Stimulated activated CD4-positive, alpha-beta T cell treated with anti-CD3 and anti-CD28 coated beads, Interleukin-1b, Interleukin-23, amount 100 ng/mL, for 24 hours (primary cell): ENCODE measurements at regions not wholly inside any gene's neighbourhood (a gene's known extent, or its start where the extent isn't known, plus 50 kb on each side); places are given as distances from the start of the nearest gene placed in this dataset.
"Not testable (repeated sequence)": the region's sequence is repeated elsewhere in the genome, so short reads cannot be mapped to it uniquely, and the experiment has no call there.

Experiments
- DNase-seq, 4 experiments: peaks; one replicate each; pipeline ENCODE4 v3.0.0-alpha.2; 2020; ENCODE audit warnings: low read depth in 4 of 4, low spot score in 1 of 4

DNA sequence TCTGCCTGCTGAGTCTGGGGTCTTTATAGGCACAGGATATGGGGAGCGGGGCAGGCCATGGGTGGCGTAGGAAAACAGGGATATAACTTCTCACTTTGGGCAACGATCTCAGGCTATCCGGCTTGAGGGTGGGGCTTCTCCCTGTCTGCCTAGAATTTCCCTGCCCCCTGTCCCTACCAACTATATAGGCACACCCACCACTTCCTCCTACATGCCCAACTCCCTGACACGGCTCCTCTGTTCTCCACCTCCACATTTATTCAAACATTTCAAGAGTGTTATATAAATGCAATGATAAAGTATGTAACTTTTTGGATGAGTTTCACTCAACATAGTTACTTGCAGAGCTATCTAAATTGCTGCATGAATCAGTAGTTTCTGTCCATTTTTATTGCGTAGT, 363.2 kb upstream of the RORB start:
- DNase-seq: no peak

DNA sequence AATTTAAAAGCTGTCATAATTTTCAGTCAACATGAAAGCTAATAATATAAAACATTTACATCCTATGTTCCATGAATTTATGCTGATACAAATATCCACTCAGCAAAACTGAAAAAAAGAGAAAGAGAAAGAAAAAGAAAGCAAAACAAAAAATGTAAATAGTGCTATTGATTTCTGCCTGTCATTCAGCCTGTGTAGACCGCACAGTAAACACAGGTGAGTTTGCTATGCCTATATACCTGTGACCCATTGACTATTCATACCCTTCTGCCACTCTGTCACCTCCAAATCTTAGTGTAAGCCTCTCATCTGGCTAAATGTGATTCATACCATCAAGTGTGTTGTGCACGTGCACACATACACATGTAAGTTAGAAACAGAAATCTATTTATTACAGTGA, 359.0 kb upstream of the RORB start:
- DNase-seq: no peak

DNA sequence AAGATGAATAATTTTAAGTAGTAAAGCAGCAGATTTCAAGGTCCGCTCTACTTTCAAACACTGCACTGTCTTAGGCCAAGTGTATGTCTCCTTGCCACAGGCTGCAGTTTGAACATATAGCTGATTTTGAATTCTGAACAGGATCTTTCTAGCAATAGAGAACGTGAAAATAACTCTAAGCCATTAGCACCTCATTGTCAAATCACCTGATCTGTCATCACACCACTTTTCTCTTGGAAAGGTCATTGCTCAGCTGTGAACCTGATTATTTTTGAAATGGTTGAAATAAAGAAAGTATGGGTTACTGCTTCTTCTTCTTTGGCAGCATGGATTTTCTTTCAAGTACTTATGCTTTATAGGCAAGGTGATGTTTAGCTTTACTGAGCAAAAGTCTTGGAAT, 357.0 kb upstream of the RORB start:
- DNase-seq: no peak

DNA sequence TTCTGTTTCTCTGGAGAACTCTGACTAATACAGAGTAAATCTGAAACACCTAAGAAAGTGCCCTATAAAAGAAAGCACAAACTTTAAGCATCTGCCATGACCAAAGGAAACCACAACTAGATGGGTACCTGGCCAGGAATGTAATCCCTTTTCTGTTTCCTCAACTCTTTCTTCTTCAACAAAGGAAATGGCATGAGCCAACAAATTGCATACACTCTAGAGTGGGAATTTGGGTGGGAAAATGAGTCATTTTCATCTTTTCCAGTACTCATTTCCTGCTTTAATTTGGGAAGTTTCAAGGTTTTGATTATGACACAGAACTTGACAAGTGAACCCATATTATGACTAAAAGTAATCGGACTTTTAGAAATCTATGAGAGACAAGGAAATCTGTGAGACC, 349.2 kb upstream of the RORB start:
- DNase-seq: no peak

DNA sequence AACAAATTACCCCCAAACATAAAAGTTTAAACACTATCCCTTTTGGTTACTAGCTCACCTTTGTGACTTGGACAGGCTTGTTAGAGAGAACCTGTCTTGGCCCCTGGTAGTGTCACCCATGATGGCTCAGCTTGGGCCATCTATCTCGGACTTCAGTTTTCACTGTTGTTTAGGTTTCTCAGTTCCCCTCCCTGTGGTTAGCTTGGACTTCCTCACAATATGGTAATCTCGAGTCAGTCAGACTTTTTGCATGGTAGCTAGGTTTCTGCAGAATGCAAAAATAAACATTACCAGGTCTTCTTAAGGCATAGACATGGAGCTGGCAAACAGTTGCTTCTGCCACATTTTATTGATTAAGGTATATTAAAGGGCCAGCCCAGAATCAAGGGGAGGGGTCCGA, 324.3 kb upstream of the RORB start:
- no peak for DNase-seq

DNA sequence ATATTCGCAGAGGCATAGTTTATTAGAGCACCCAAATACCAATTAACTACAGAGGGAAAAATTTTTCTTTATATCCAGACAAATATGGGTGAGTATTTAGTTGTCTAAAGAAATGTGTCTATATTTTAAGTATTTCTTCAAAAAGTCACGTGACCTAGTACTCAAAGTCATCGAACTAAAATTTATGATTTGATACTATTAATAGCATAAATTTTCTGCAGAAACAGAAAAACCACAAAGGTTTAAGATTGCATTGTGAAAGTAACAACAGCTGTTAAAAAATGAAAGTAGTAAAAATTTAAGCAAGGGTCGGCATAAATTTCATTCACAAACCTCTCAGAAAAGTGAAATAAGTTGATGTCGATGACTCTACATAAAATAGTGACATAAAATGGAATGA, 323.9 kb upstream of the RORB start:
- DNase-seq: no peak

DNA sequence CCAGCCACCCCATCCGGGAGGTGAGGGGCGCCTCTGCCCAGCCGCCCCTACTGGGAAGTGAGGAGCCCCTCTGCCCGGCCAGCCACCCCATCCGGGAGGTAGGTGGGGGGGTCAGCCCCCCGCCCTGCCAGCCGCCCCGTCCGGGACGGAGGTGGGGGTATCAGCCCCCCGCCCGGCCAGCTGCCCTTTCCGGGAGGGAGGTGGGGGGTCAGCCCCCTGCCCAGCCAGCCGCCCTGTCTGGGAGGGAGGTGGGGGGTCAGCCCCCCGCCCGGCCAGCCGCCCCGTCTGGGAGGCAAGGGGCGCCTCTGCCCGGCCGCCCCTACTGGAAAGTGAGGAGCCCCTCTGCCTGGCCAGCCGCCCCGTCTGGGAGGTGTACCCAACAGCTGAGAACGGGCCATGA, 299.4 kb upstream of the RORB start:
- DNase-seq: not testable (repeated sequence)

DNA sequence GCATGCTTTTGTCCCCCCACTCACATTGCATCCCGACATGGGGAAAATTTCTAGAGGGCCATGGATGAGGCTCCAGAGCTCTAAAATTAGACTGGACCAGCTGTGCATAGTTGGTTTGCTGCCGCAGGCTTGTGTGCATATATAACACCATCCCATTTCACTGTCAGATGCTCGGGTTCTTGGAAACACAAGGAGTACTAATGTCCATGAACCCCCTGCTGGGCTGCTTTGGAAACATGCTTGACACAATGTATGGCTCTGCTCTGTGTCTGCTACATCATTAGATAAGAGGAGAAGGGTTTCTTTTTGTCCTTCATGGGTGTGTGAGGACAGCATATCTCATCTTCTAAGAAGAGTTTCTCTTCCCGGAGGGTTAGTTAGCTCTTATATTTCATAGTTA, 292.1 kb upstream of the RORB start:
- no peak for DNase-seq

DNA sequence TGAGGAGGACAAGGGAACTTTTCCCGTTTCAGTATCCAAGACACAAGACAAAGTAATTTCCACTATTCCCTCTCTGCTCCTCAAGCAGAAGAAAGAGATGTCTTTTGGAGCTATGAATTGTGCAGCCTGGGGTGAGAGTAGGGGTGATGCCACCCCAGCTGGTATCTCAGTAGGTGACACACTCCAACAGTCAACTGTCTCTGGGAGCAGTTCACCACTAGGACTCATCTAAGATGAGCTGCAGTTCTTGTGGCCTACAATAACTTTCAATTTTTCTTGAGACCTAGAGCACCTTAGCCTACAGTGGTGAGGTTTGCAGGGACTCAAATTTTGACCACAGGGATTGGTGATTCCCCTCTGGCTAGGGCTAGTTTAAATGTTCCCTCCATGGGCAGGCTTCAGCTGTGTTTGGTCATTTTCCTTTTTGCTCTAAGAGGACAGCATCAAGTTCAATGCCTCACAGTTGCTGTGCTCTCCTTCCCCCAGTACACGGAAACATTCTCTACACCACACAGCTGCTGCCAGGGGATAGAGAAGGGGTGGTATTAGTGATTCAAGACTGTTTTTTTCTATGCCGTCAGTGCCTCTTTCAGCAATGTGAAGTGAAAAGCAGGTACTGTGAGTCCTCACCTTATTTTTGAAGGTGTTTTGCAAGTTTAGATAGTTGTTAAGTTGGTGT, 278.6 kb upstream of the RORB start:
- DNase-seq: no peak

DNA sequence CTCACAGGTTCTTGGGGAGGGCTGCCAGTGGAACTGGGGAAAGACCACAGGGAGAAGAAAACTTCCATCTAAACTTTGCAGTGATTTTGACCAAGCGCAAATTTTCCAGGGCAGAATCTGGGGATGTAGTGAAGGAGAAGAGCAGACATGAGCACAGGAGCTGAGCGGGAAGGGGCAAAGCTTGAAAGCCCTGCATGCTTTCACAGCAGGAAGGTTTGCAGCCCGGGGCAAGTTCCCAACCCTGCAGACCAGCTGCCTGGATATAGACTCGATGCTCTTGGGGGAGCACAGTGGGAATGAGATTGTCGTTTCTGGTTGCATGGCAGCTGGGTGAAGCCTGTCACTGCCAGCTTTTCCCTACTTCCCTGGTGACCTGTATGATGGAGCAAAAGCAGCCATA, 276.8 kb upstream of the RORB start:
- no peak for DNase-seq

DNA sequence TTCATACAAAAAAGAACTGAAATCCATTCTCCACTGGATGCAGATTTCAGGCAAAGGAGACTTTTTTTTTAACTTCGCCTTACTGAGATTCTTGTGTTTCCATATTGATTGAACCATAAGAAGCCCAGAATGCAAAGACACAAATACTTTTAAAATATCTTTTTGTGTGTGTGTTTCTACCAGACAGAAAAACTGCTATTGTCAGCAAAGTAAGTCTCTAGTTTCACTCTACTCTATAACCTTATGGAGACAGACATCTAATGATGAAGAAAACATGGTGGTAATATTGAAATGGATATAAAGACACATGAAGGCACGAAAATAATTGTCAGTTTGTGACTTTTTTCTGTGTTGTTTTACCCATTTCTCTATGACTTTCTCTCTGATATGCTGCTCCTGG, 260.3 kb upstream of the RORB start:
- DNase-seq: no peak

DNA sequence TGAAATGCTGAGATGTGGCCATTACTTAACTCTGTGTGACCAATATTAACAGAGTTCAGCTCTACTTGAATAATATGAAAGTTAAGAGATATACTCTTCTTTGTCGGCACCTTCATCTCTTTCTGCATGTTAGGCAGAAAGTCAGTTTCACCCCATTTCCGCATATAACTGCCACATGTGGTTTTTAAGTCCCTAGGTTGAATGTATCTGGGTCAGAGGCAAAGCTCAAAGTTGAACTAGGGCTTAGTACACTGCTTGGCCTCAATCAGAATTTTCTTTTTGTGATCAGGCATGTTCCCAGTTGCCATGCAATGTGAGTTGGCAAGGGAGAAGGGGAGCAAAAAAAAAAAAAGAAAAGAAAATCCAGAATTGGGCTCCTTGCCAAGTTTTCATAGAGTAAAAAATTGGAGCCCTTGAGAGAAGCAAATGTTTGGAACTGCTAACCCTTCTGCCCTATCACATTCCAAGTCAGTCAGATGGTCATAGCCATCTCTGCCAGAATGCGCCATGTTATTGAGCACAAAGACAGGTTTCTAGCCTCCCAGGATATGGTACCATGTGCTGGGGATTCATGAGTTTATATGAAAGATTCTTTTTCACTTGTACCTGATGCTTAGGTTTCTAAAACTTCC, 251.2 kb upstream of the RORB start:
- no peak for DNase-seq

DNA sequence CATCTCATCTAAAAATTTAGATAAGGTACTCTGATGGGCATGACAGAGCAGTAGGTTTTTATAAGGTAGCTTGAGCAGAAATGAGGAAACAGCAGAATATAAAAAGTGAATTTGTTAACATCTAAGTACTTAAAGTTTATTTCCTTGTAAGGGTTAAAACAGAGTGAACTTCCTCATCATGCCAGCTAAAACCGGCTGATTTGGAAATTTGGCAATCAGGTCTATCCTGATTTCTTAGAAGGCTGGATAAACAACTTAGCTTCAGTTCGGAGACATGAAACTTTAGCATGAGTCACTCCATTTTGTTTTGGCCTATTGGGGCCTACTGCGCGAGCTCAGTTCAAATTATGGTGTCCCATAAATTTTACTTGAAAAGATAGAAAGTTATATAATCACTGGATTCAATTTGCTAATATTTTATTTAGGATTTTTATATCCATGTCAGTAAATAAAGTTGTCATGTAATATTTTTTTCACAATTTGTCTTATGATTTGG, 241.6 kb upstream of the RORB start:
- DNase-seq: no peak

DNA sequence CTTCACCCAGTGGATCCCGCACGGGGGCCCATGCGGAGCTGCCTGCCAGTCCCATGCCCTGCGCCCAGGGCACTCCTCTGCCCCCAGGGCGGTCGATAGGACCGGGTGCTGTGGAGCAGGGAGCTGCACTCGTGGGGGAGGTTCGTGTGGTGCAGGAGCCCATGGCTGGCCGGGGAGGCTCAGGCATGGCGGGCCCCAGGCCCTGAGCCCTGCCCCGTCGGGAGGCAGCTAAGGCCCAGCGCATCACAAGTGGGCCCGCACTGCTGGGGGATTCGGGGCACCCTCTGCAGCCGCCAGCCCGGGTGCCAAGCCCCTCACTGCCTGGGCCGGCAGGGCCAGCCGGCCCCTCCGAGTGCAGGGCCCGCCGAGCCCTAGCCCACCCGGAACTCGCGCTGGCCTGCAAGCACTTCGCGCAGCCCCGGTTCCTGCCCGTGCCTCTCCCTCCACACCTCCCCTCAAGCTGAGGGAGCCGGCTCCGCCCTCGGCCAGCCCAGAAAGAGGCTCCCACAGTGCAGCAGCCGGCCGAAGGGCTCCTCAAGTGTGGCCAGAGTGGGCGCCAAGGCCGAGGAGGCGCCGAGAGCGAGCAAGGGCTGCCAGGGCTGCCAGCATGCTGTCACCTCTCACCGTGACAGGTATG, 221.1 kb upstream of the RORB start:
- no peak for DNase-seq

DNA sequence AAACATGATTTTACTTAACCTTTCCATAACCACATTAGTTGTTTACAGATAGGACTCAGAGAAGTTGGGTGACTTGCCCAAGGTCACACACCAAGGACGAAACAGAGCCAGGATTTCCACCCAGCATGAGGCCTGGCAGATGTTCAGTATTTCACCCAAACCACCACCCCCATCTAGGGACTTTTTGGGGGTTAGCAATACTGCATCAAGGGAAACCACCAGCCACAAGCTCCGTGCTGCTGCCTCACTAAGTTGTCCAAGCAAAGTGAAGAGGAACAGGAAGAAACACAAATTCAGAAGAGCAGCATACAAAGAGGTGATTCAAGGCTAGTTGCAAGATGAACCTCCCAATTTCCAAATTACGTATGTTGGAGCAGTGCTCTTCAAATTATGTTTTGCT, 219.6 kb upstream of the RORB start:
- DNase-seq: no peak

DNA sequence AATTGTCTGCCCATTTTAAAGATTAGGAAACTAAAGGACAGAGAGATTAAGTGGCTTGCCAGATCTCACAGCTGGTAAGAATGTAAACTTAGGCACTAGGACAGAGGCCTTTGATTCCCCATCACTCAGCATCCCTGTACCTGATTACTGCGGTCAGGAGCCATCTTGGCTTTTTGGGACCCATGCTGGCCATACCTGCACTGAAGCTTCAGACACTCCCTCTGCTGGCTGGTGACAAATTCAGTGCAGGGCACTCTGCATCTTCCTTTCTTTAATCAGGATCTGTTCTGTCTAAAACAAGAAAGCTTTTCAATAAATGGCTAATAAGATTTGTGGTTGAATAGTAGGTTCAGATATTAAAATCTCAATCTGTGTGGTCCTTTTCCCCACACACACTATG, 215.5 kb upstream of the RORB start:
- DNase-seq: no peak

DNA sequence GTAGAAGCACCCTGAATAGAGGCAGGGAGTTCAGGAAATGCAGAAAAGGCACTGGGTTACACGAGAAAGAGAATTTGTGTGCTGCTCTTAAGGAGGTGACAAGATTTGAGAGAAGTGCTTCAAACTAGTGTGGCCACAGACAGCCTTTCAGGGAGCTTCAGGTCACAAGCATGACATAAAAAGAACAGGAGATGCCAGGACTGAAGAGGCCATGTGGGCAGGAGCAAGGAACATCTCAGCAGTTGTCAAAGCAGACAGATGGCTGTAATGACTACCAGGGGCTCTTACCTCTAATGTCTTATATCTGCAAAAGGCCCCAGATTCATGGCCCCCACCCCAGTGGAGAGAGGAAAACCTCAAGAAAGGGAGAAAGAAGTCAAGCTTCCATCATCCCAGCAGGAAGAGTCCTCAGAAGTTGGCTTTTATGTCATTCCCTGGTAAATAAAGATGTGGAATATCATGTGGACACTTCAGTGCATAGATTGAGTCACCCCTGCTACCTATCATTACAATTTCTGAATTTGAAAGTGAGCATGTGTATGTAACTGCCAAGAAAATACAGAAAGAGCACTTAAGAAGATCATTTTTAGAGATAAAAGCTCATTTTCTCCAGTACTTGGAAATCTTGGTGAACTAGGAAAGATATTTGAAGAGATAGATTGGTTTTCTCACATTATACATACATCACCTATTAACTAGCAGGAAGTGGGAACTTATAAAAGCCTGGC, 214.4 kb upstream of the RORB start:
- no peak for DNase-seq

DNA sequence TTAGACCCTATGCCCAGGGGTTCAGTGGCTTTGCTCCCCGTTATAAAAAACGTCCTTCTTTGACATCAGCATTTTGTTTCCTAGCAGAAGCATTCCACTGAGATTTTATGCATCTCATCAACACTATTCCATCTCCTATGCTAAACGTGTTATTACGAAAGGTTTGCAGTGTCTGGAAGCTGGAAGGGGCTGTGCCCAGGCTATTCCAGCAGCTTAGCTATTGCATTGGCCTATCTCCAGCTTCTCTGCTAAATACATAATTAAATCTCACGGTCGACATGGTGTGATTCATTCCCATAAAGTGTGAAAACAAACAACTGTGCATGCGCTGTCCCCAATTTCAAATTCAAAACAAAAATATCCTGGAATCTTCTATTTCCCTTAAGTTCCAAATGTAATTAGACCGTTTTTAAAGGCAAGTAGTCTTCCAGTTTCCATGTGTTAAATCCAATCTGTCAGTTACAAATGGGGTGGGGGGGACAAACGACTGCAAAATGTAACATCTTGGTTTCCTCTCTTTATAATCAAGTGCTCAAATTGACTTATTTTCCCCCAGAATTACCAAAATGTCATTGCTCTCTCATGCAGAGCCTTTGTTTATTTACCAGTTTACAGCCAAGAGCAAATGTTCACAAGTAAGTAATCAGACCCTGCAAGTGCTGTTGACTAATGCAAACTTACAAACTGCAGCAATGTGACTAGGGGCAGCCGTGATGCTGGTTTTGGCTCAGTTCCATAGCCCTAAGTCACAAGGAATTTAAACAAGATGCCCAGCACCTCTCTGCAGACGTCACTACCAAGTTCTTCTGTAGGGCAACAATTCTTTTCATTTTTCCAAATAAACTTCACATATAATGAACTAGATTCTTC, 212.3 kb upstream of the RORB start:
- DNase-seq: no peak

DNA sequence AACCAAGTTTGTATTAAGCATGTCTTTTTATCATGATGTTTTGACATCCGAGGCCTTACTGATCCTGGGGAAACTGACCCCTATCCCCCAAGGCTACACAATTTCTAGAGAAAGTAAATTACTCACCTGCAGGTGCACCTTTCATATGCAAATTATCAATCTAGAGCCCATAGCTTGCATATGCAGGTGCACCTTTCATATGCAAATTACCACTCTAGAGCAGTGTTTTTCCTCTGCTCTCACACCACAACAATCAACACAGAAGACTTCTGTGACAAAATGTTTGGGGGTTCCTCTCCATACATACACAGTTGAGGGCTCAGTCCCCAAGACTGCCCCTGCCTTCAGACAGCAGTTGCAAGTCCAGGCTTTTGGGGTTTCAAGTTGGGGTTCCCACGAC, 203.7 kb upstream of the RORB start:
- DNase-seq: no peak

DNA sequence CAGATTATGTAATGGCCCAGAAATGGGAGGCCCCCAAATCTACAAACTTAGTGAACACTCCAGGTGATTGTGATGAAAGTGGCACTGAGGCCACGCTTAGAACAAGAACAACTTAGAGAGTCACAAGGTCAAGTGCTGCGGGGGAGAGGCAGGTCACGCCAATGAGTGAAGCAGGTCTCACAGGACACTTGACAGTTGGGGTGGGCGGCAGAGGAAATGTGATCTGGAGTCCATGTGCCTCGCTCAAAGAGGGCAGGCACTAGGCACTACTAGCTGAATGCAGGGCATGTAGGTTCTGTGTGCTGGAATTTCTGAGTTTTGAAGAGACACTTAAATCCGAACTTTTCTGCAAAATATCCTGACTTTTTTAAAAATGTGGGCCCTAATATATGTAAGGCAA, 193.2 kb upstream of the RORB start:
- DNase-seq: no peak

DNA sequence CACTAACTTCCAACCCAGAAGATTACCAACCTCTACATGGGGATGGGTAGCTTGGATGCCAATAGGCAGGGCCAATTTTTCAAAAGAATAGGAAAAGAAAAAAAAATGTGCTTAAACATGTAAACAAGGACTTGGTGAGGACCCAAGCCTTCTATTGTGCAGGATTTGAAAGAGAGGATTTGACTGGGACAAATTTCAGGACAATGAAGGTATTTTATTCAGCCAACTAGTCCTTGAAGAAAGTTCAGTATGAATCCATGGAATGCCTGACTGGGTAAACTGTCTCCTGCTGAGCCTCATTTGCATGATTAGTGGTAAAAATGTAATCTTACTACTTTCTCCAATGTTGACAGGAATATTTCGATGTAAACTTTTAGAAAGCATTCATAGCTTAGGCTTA, 192.5 kb upstream of the RORB start:
- DNase-seq: no peak
